Stimulated activated CD4-positive, alpha-beta T cell treated with anti-CD3 and anti-CD28 coated beads, Interleukin-15, amount 100 ng/mL, for 1 hour (primary cell): ENCODE measurements at regions not wholly inside any gene's neighbourhood (a gene's known extent, or its start where the extent isn't known, plus 50 kb on each side); places are given as distances from the start of the nearest gene placed in this dataset.

ENCODE experiments used
- DNase-seq, 2 donors: peaks; one replicate each; pipeline ENCODE4 v3.0.0-alpha.2; 2020; ENCODE audit warnings: low read depth in 1 of 2, low spot score in 1 of 2

GRCh38 chr7:15938115-15938514 lies 251.6 kb upstream of the MEOX2 start:
- no peak for DNase-seq

DNA sequence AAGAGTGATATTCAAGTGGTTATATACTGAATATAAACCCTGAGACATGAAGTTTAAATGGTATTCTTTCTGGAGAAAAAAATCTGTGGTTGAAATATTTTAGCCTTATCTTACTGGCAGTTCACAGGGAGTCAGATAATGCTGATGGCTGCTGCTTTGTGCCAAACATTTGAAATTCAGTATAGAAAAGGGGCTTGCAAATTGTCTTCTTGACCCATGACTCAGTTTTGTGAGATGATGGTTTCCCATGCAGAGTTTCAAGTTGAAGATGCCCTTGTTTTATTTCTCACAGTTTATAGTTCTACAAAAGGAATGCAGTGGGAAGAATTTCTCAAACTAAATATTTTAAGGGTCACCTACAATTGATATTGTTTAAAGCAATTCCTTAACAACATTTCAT lies 251.1 kb upstream of the MEOX2 start:
- DNase-seq = no peak

DNA sequence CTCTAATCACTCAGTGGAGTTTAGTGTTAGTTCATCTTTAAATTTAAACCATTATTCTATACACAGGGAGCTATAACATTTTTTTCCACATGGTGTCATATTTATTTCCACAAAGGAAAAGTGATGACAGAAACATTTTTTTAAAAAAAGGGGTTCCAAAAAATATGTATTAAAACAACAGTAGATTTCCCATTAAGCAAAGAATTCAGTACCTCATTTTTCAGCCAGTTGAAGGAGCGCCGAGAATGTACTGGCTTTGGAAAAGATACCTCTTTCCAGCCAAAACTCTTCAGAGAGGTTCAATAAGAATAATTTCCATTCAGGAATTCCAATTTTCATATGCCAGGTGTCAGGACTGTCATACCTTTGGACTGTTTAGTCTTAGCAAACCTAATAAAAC lies 250.5 kb upstream of the MEOX2 start:
- no peak for DNase-seq

DNA sequence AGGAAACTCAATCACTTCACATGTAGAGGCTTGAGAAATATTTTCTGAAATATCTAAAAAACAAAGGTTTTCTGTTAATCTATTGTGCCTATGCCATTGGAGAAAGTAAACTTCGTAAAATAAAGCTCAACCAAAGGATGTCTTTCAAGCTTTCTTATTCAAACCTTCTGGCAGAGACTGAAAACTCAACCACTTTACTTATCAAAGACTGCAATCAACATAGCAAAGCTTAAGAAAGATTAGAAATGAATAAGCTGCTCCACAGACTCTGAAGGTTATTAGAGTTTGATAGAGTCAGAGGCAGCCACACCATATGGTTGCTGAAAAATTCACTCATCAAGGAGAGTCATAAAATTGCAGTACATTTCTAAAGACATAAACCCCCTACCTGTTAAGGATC lies 245.8 kb upstream of the MEOX2 start:
- no peak for DNase-seq

- DNase-seq = no peak
These were observed 242.9 kb upstream of the MEOX2 start for GRCh38 chr7:15929411-15929810.

- no peak for DNase-seq
These were observed 239.1 kb upstream of the MEOX2 start for GRCh38 chr7:15925608-15926007.

DNA sequence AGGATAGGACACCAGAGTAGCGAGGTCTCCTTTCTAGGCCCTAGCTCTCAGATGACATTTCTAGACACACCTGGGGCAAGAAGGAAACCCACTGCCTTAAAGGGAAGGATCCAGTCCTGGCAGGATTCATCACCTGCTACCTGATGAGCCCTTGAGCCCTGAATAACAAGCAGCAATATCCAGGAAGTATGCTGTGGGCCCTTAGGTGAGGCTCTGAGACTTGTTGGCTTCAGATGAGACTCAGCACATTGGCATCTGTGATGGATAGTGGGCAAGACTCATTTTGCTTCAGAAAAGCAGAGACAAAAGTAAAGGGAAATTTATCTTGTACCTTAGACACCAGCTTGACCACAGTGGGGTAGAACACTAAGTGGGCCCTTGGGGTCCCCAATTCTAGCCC lies 238.4 kb upstream of the MEOX2 start:
- no peak for DNase-seq

DNA sequence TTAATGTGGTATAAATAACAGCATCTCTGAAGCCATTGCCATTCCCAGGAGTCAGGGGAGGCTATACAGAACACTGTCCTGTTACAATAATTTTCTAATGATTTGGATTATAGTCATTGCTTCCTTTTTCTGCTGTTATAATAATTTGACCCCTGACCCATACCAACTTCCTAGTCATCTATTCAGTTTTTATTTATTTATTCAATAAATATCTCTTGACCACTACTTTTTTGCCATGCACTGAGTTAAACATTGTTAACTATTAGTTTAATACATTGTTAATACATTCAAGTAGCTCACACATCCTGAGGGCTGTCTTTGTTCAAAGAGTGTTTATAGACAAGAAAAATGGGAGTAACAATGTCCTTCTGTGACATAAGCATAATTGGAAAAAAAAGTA lies 235.5 kb upstream of the MEOX2 start:
- no peak for DNase-seq

DNA sequence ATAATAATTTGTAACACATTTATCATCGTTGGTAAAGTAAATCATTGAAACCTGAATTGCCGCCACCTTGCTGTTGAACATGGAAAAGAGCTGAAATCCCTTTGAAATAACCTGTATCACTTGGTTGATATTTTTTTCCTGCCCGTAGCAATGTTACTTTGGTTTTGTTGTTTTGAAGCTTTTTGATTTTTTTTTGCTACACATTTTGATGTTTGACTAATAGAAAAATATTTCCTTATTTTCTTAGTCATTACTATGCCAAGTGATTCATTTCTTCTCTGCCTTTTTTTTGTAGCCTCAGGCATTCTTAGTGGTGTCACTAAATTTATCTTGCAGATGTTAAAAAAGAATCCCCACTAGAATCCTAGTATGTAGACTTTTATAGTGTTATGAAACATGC lies 235.1 kb upstream of the MEOX2 start:
- DNase-seq = no peak

DNA sequence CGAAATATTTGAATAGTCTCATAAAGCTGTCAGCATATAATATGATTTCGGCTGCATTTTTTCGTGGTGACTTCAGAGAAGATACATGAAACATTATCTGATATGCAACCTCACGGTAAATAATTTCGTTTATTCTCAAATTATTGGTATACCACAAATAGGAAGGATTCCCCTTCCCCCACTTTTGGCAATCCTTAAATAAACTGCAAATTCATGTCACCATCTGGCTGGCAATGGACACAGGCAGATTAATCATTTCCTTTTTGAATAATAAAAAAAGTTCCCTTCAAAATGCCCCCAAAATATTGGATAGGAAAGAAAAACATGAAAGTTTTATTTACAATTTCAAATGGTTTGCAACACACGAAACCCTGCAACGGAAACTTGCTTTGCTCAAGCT lies 234.5 kb upstream of the MEOX2 start:
- DNase-seq = no peak

DNA sequence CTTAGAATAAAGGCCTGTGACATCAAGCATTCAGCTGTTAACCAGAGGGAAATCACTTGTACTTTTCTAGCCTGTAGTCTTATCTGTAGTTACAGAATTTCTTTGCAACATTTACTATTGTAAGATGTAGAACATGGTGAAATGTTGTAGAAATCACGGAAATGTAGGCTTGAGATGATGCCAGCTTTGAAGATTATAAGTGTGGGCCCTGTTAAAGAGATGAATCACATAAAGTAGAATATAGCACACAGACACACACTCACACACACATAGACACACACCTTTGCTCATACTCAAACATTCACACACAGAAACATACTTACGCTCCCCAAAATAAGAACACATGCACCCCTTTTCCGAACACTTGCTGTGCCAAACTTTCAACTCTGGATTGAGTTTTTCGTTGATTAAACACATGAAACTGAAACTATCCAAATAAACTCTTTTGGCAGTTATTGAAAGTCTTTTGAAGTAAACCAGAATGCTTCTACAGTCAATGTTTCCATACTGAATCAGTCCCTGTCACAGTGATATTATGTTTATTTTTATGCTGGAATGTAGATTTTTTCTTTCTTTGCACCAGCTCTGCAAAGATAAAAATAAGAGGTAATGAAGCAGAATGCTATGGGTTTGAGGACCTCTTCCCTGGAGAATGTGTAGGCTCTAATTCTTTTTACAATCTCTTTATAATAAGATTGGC lies 230.3 kb upstream of the MEOX2 start:
- DNase-seq = no peak

DNA sequence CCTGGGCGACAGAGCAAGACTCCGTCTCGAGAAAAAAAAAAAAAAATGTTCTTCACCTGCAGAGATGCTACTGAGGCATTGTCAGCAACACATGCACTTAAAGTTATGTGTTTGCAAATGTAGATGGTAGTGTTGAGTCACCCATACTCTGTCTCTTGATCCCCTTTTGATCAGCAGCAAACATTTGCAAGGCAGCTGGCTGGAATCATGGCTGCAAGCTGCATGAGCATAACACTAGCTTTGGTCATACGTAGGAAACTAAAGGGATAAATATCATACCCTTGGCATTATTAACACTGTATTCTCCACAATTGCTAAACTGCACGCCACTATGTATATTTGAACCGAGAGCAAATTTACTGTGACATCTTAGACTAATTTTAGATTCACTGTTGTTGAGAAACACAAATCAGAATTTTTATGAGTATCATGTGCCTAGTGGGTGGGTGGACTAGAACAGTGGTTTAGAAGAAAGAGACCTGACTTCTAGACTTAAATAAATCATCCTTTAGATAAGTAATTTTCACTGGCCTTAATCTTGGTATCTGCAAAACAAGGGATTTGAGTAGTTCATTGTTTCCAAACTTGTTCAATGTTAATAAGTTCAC lies 229.3 kb upstream of the MEOX2 start:
- no peak for DNase-seq

DNA sequence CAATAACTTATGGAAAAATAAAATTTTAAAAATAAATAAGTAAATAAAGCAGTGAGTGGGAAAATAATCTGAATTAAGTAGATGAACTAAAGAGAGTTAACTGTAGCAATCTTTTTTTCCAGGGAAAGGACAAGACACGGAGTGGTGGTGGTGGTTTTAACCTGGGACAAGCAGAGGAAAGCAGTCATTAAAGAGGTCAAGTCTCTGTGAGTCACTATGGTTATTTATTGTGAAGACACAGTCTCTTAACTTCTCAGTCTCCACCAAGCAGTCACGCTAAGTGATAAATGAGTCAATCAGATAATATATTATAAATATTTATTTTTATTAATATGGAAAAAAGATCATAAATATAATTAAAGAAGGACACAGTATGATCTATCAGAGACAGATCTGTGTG lies 228.1 kb upstream of the MEOX2 start:
- DNase-seq = no peak

- DNase-seq = no peak
These were observed 220.0 kb upstream of the MEOX2 start for GRCh38 chr7:15906436-15906835.

GRCh38 chr7:15905251-15906040 lies 219.0 kb upstream of the MEOX2 start:
- DNase-seq = no peak

DNA sequence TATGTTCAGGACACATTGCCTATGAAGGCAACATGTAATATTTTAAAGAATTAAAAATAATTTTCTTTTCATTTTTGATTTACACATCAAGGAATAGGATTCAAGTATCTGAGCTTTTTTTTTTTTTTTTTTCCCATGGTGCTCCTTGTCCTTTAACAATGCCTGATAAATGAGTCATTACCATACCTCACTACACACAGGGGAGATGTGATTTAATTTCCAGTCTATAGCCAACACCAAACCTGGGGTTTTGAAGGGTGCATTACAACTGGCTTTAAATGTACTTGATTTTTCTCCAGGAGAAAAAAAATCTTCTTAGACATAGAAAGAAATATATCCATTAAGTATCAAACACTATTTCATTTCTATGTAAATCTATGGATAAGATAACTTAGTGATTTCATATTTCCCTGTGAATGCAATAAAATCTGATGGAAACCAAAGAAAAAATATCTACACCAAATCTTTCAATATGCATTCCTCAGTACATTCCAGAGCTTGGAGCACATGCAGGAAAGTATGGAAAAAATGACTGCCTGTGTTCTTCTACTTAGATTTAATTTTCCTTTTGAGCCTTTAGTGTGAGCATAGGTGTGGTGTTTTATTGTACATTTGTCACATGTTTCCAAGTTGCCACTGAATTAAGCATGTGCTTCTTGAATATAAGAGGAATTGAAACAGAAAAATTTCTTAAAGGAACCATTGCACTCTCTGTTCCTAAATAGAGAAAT lies 204.8 kb upstream of the MEOX2 start:
- DNase-seq = no peak

GRCh38 chr7:15889507-15889906 lies 203.0 kb upstream of the MEOX2 start:
- DNase-seq = no peak

DNA sequence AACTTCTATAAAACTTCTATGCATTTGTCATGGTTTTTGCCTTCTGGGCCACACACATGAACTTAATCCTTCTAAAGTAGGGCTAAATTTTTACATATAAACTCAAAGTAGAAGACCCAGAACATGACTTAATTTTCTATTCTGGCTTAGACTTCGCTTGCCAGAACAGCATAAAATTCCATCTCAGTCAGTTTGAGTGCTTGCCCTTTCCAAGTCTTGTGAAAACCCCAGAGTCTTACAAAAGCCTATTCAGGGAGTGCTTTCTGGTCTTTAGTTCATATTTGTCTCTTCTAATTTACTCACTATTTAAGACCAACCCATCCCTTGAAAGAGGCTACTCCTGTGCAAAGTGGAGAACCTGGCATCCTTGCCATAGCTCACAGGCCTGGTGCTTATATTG lies 201.6 kb upstream of the MEOX2 start:
- no peak for DNase-seq

- DNase-seq = no peak
These were observed 200.1 kb upstream of the MEOX2 start for GRCh38 chr7:15886626-15887025.

- no peak for DNase-seq
These were observed 199.2 kb upstream of the MEOX2 start for GRCh38 chr7:15885678-15886077.

- no peak for DNase-seq
These were observed 188.3 kb upstream of the MEOX2 start for GRCh38 chr7:15874774-15875173.

GRCh38 chr7:15870347-15870746 lies 183.9 kb upstream of the MEOX2 start:
- DNase-seq = no peak
